SJCRH30 (cell line): ENCODE measurements at regions not wholly inside any gene's neighbourhood (a gene's known extent, or its start where the extent isn't known, plus 50 kb on each side); places are given as distances from the start of the nearest gene placed in this dataset.

Experiments
- DNase-seq, 2 experiments: peaks; one replicate each; pipeline ENCODE4 v3.0.0-alpha.2; 2015 to 2020
- H3K27ac ChIP-seq: fragments of 250-450 bp; sonication (Bioruptor Pico); 2 replicates; pipeline ENCODE4 v1.5.1; 2020; ENCODE audit warnings: mild to moderate bottlenecking, moderate library complexity
- H3K27me3 ChIP-seq: fragments of 250-450 bp; sonication (Bioruptor Pico); 2 replicates; pipeline ENCODE4 v1.5.1; 2020; ENCODE audit warnings: mild to moderate bottlenecking, moderate library complexity
- H3K36me3 ChIP-seq: fragments of 250-450 bp; sonication (Bioruptor Pico); 2 replicates; pipeline ENCODE4 v1.5.1; 2020; ENCODE audit warnings: mild to moderate bottlenecking, moderate library complexity
- H3K4me1 ChIP-seq: fragments of 250-450 bp; sonication (Bioruptor Pico); 2 replicates; pipeline ENCODE4 v1.5.1; 2020; ENCODE audit warnings: mild to moderate bottlenecking, moderate library complexity
- H3K4me3 ChIP-seq: fragments of 250-450 bp; sonication (Bioruptor Pico); 2 replicates; pipeline ENCODE4 v1.5.1; 2020; ENCODE audit warnings: mild to moderate bottlenecking, moderate library complexity
- H3K9me3 ChIP-seq: fragments of 250-450 bp; sonication (Bioruptor Pico); replicated peaks from 2 replicates; pipeline ENCODE4 v1.5.1; 2020; ENCODE audit warnings: mild to moderate bottlenecking, moderate library complexity

GRCh38 chr2:48127612-48128191 is 186.8 kb upstream of the FOXN2 start:
- DNase-seq = no peak
- Histone ChIP-seq H3K36me3 (no peaks in the 10 kb centered on the region), H3K9me3 (no peaks in the 10 kb centered on the region), H3K4me1 (0 out of 2 replicates have a peak, but pooled peaks cover 3% of the 10 kb centered on the region), H3K27me3 (no peaks in the 10 kb centered on the region), H3K27ac (no peak overlapping the region), H3K4me3 (no peak overlapping the region)

GRCh38 chr2:48129293-48129950 is 185.1 kb upstream of the FOXN2 start:
- Histone ChIP-seq H3K36me3 (no peaks in the 10 kb centered on the region), H3K27ac (no peak overlapping the region; the same call in 1 of the 2 replicates)
- DNase-seq = peak; percentile 38 to 46

DNA sequence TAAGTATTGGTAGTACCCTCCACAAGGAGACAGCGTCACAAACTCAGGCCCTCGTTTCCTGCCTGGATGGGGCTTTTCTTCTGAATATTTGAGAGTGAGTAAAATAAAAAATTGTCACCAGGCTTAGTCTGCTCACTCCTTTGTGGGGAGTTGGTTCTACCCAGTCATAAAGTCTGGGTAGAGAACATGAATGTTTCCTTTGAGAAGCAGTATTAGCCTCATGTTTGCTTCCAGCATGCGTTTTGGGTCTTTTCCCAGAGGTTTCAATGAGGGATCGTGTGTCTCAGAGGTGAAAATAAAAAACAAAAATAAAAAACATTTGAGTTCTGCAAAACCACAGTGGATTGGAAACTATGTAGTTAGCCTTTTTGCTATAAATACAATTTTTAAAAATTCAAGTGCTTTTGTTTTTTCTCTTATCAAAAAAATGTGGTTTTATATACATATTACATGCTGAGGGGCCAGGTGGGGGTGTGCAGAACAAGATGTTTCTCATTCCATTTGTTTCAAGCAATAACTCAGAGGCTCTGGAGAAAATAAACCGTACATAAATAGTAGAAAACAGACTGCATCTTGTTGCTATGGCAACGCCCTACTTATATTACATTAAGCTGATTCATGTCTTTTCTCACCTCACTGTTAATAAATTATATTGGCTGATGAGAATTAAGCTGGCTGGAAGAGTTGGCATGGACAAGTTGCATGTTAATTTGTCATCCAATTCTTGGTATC is 182.8 kb upstream of the FOXN2 start:
- Histone ChIP-seq H3K9me3 (no peaks in the 10 kb centered on the region), H3K36me3 (no peaks in the 10 kb centered on the region), H3K4me1 (0 out of 2 replicates have a peak, but pooled peaks cover 3% of the 10 kb centered on the region), H3K27ac (no peak overlapping the region), H3K27me3 (0 out of 2 replicates have a peak, but pooled peaks cover 4% of the 10 kb centered on the region), H3K4me3 (no peak overlapping the region)
- no peak for DNase-seq

More at GRCh38 chr2:48129293-48129950, 185.1 kb upstream of the FOXN2 start:
- Histone ChIP-seq H3K9me3 (no peaks in the 10 kb centered on the region), H3K4me1 (0 out of 2 replicates have a peak, but pooled peaks cover 3% of the 10 kb centered on the region), H3K27me3 (no peaks in the 10 kb centered on the region), H3K4me3 (no peak overlapping the region)

DNA sequence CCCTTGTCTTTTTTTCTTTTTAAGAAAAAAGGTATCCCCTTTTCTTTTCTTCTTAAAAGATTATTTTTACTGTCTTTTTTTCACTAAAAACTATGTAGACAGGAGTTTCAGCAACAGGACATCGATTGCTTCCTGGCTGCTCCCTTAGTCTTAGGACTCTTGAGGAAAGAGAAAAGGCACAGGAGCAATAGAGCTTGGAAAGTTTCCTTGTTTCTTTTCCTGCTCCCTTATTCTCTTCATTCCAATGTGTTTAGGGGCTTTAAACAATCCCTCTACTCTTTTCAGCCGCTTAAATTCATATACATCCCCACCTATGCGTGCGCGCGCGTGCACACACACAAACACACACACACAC is 182.2 kb upstream of the FOXN2 start:
- no peak for DNase-seq
- no peak overlapping the region for H3K27ac ChIP-seq
- 0 out of 2 replicates have a peak, but pooled peaks cover 3% of the 10 kb centered on the region for H3K4me1 ChIP-seq
- H3K27me3 ChIP-seq = 0 out of 2 replicates have a peak, but pooled peaks cover 7% of the 10 kb centered on the region
- H3K4me3 ChIP-seq = no peak overlapping the region
- H3K9me3 ChIP-seq = no peaks in the 10 kb centered on the region
- no peaks in the 10 kb centered on the region; the same call in 1 of the 2 replicates for H3K36me3 ChIP-seq

DNA sequence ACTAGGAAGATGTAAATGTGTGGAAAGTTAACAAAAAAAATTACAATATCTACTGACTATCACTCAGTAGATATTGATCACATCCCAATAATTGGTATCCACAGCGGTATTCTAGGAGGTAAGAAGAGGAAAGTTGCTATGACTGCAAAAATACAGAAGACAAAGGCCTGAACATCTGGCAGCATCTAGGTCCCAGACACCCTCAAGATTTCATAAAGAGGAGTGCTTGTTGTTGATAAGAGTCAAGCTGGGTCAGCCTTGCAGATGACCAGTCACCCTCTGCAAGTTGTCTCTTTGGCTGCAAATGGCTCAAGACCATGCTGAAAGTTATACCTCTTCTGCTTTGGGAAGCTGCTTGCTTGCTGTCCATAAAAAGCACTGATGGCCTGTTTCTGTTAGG is 179.8 kb upstream of the FOXN2 start:
- H3K27me3 ChIP-seq = 0 out of 2 replicates have a peak, but pooled peaks cover 7% of the 10 kb centered on the region
- H3K4me3 ChIP-seq = no peak overlapping the region
- no peak for DNase-seq
- no peaks in the 10 kb centered on the region for H3K9me3 ChIP-seq
- H3K36me3 ChIP-seq = no peaks in the 10 kb centered on the region; the same call in 1 of the 2 replicates
- no peak overlapping the region for H3K27ac ChIP-seq
- no peaks in the 10 kb centered on the region for H3K4me1 ChIP-seq

GRCh38 chr2:48135797-48136196 is 178.7 kb upstream of the FOXN2 start:
- Histone ChIP-seq H3K27me3 (0 out of 2 replicates have a peak, but pooled peaks cover 7% of the 10 kb centered on the region), H3K27ac (no peak overlapping the region), H3K4me3 (no peak overlapping the region), H3K4me1 (no peaks in the 10 kb centered on the region), H3K36me3 (no peaks in the 10 kb centered on the region; the same call in 1 of the 2 replicates), H3K9me3 (no peaks in the 10 kb centered on the region)
- no peak for DNase-seq

- Histone ChIP-seq H3K27ac (no peak overlapping the region), H3K36me3 (no peaks in the 10 kb centered on the region; the same call in 1 of the 2 replicates), H3K27me3 (0 out of 2 replicates have a peak, but pooled peaks cover 7% of the 10 kb centered on the region), H3K9me3 (no peaks in the 10 kb centered on the region), H3K4me3 (no peak overlapping the region), H3K4me1 (no peaks in the 10 kb centered on the region)
- no peak for DNase-seq
Observed at GRCh38 chr2:48137829-48138228, 176.7 kb upstream of the FOXN2 start.

DNA sequence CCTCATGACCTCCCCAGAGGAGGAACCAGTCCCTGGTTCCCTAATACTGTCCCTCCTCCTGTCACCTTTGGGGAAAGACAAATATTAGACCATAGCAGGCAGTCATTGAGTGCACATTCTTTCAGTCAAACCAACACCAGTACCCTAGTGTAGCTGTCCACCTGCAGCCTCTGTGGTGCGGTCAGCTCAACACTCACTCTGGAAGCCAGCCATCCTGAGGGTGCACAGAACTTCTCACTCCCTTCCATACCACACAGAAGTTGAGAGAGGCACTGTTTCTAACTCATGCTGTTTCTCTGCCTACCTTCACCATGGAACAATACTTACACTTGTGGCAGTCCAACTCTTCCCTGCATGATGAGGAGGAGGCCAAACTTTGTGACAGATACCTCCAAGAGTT is 175.6 kb upstream of the FOXN2 start:
- Histone ChIP-seq H3K4me3 (no peak overlapping the region), H3K36me3 (no peaks in the 10 kb centered on the region; the same call in 1 of the 2 replicates), H3K4me1 (no peaks in the 10 kb centered on the region), H3K27me3 (0 out of 2 replicates have a peak, but pooled peaks cover 7% of the 10 kb centered on the region), H3K27ac (no peak overlapping the region), H3K9me3 (no peaks in the 10 kb centered on the region)
- DNase-seq = no peak

- DNase-seq = no peak
- Histone ChIP-seq H3K27ac (no peak overlapping the region), H3K27me3 (0 out of 2 replicates have a peak, but pooled peaks cover 7% of the 10 kb centered on the region), H3K9me3 (no peaks in the 10 kb centered on the region), H3K4me3 (no peak overlapping the region), H3K4me1 (no peaks in the 10 kb centered on the region), H3K36me3 (no peaks in the 10 kb centered on the region; the same call in 1 of the 2 replicates)
Observed at GRCh38 chr2:48140586-48140985, 173.9 kb upstream of the FOXN2 start.

DNA sequence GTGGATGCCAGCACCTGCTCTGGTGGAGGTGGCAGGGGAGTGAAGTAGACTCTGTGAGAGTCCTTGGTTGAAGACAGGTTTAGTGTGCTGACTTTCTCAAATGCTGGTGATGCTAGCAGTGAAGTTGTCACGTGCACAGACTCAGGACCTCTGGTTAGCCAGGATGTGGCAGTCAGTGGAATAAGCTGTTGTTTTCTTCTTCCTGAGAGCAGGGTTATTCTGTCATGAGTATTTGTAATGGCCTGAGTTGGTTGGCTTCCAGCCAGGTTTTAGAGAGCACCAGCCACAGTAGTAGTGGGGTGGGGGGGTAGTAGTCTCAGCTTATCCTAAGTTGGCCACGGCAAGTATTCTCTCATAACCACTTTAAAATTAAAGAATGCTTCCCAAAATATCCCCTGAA is 169.7 kb upstream of the FOXN2 start:
- no peak overlapping the region for H3K4me3 ChIP-seq
- no peaks in the 10 kb centered on the region for H3K9me3 ChIP-seq
- H3K36me3 ChIP-seq = no peaks in the 10 kb centered on the region
- no peak overlapping the region for H3K27ac ChIP-seq
- no peaks in the 10 kb centered on the region; the same call in 1 of the 2 replicates for H3K4me1 ChIP-seq
- no peaks in the 10 kb centered on the region for H3K27me3 ChIP-seq
- peak in 1 of 2 experiments; percentile 42 for DNase-seq

DNA sequence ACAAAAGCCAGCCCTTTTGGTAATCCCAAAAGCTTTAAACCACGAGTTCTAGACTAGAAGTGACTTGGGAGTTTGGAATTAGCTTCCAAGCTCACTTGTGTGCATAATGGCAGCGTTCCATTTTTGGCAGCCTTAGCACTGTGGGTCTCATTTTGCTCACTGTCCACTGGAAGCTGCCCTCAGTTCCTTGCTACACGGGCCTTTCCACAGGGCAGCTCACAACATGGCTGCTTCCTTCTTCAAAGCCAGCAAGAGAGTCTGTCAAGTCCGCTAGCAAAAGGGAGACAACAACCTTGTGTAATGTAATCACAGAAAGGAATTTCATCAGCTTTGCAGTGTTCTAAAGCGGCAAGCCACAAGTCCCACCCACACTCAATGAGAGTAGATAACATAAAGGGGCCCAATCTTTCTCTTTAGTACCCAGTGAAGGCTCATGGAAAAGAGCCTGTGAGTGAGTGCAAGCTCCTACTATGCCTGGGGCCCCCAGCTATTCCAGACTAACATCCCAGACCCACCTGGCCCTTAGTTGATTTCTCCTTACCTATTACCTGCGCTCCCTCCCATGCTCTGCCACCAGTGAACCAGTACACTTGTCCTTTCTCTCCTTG is 168.5 kb upstream of the FOXN2 start:
- Histone ChIP-seq H3K4me3 (no peak overlapping the region), H3K27me3 (no peaks in the 10 kb centered on the region), H3K9me3 (no peaks in the 10 kb centered on the region), H3K4me1 (no peaks in the 10 kb centered on the region; the same call in 1 of the 2 replicates), H3K36me3 (no peaks in the 10 kb centered on the region), H3K27ac (no peak overlapping the region)
- peak; percentile 10 to 34 for DNase-seq

DNA sequence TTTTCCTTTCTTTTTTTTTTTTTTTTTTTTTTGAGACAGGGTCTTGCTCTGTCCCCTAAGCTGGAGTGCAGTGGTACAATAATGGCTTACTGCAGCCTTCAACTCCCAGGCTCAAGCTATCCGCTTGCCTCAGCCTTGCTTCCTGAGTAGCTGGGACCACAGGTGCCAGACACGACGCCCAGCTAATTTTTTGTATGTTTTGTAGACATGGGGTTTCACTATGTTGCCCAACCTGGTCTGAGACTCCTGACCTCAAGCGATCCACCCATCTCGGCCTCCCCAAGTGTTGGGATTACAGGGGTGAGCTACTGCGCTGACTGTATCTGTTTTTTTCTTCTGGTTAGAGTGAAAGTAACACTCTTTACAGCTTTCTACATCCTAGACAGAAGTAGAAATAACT is 167.9 kb upstream of the FOXN2 start:
- DNase-seq = no peak
- Histone ChIP-seq H3K27me3 (no peaks in the 10 kb centered on the region), H3K4me1 (no peaks in the 10 kb centered on the region; the same call in 1 of the 2 replicates), H3K9me3 (no peaks in the 10 kb centered on the region), H3K36me3 (no peaks in the 10 kb centered on the region), H3K4me3 (no peak overlapping the region), H3K27ac (no peak overlapping the region)

DNA sequence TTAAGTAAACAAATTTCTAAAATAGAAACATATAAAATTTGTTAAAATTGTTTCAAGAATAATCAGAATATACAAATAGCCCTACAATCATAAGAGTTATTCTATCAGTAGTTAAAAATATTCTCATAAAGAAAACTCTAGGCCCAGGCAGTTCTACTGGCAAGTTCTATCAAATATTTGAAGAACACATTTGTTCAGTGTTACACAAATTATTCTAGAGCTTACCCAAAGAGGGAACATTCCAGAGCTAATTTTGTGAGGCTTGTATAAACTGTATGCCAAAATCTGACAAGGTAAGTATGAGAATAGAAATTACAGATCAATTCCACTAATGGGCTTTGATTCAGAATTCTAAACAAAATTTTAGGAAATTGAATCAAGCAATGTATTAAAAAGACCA is 166.8 kb upstream of the FOXN2 start:
- DNase-seq = no peak
- Histone ChIP-seq H3K4me3 (no peak overlapping the region), H3K9me3 (no peaks in the 10 kb centered on the region), H3K4me1 (no peaks in the 10 kb centered on the region; the same call in 1 of the 2 replicates), H3K27ac (no peak overlapping the region), H3K36me3 (no peaks in the 10 kb centered on the region), H3K27me3 (no peaks in the 10 kb centered on the region)

GRCh38 chr2:48148841-48149430 is 165.5 kb upstream of the FOXN2 start:
- peak in 1 of 2 experiments; percentile 12 for DNase-seq
- H3K4me1 ChIP-seq = no peaks in the 10 kb centered on the region; the same call in 1 of the 2 replicates
- no peaks in the 10 kb centered on the region for H3K9me3 ChIP-seq
- H3K27ac ChIP-seq = no peak overlapping the region
- H3K4me3 ChIP-seq = no peak overlapping the region
- H3K27me3 ChIP-seq = no peaks in the 10 kb centered on the region
- no peaks in the 10 kb centered on the region for H3K36me3 ChIP-seq
